GM23248 (cell line): ENCODE measurements at regions not wholly inside any gene's neighbourhood (a gene's known extent, or its start where the extent isn't known, plus 50 kb on each side); places are given as distances from the start of the nearest gene placed in this dataset.

Source experiments
- DNase-seq: peaks from one replicate; pipeline ENCODE4 v3.0.0-alpha.2; 2015
- H2AFZ ChIP-seq: fragments of 200-600 bp; sonication (generic); 2 replicates; pipeline ENCODE4 v1.6.1; 2016; ENCODE audit warnings: antibody characterized with exemption
- H3F3A ChIP-seq: fragments of 200-600 bp; sonication (generic); 2 replicates; pipeline ENCODE4 v1.6.1; 2016; ENCODE audit warnings: mild to moderate bottlenecking, antibody characterized with exemption, mixed run types; ENCODE audit not compliant: insufficient read depth
- H3K27ac ChIP-seq: fragments of 200-600 bp; sonication (generic); 2 replicates; pipeline ENCODE4 v1.5.1; 2016; ENCODE audit warnings: mild to moderate bottlenecking
- H3K27me3 ChIP-seq: fragments of 200-600 bp; sonication (generic); replicated peaks from 2 replicates; pipeline ENCODE4 v1.6.1; 2016; ENCODE audit warnings: mild to moderate bottlenecking; ENCODE audit not compliant: insufficient read depth
- H3K36me3 ChIP-seq: fragments of 200-600 bp; sonication (generic); 2 replicates; pipeline ENCODE4 v1.6.1; 2016; ENCODE audit warnings: low read depth, mild to moderate bottlenecking
- H3K4me1 ChIP-seq: fragments of 200-600 bp; sonication (generic); 2 replicates; pipeline ENCODE4 v1.6.1; 2016; ENCODE audit warnings: mild to moderate bottlenecking; ENCODE audit not compliant: insufficient read depth
- H3K4me2 ChIP-seq: fragments of 200-600 bp; sonication (generic); one replicate; pipeline ENCODE4 v1.6.1; 2016; ENCODE audit warnings: mild to moderate bottlenecking; ENCODE audit not compliant: unreplicated experiment
- H3K4me3 ChIP-seq: fragments of 200-600 bp; sonication (generic); 2 replicates; pipeline ENCODE4 v1.5.1; 2016; ENCODE audit warnings: mild to moderate bottlenecking
- H3K79me2 ChIP-seq: fragments of 200-600 bp; sonication (generic); 2 replicates; pipeline ENCODE4 v1.6.1; 2016; ENCODE audit warnings: mild to moderate bottlenecking; ENCODE audit not compliant: insufficient read depth
- H3K9ac ChIP-seq: fragments of 200-600 bp; sonication (generic); 2 replicates; pipeline ENCODE4 v1.6.1; 2016; ENCODE audit warnings: mild to moderate bottlenecking
- H3K9me2 ChIP-seq: fragments of 200-600 bp; sonication (generic); 2 replicates; pipeline ENCODE4 v1.6.1; 2016; ENCODE audit warnings: mixed run types, mild to moderate bottlenecking, moderate library complexity; ENCODE audit not compliant: insufficient read depth
- H3K9me3 ChIP-seq: fragments of 200-600 bp; sonication (generic); one replicate; pipeline ENCODE4 v1.6.1; 2017; ENCODE audit warnings: low read depth
- H4K20me1 ChIP-seq: fragments of 200-600 bp; sonication (generic); 2 replicates; pipeline ENCODE4 v1.6.0; 2016; ENCODE audit not compliant: insufficient read depth
- EZH2 ChIP-seq: fragments of 200-600 bp; sonication (generic); IDR thresholded peaks from 2 replicates; pipeline ENCODE4 v1.6.1; 2018; ENCODE audit warnings: antibody characterized with exemption, mild to moderate bottlenecking; ENCODE audit not compliant: insufficient read depth, poor library complexity, severe bottlenecking
- EZH2phosphoT487 ChIP-seq: fragments of 200-600 bp; sonication (generic); IDR thresholded peaks from 2 replicates; pipeline ENCODE4 v1.6.1; 2018; ENCODE audit warnings: antibody characterized with exemption, moderate library complexity, mild to moderate bottlenecking, low read depth; ENCODE audit not compliant: insufficient read depth
- WGBS, 2 experiments: methylation state at CpG; one replicate each; pipeline ENCODE4 v1.1.6; 2015 to 2017; ENCODE audit warnings: low lambda C conversion rate in 2 of 2, low coverage in 1 of 2; ENCODE audit errors: missing lambda C conversion rate in 2 of 2; 5-methylcytosine and 5-hydroxymethylcytosine counted together
- in situ Hi-C: fragments of 300-500 bp; cut with MboI; formaldehyde crosslinking; loops from 2 replicates; pipeline ENCODE4 v1.15.0; 2020

GRCh38 chr1:106249365-106249764, 807.1 kb upstream of the PRMT6 start:
- in situ Hi-C loops: no loop called here
- no peak overlapping the region for H3K4me3 ChIP-seq

GRCh38 chr1:106249810-106250209, 806.7 kb upstream of the PRMT6 start:
- 26 to 29% methylated on average over 5 of the region's 5 CpGs for WGBS, 2 experiments
- DNase-seq: no peak
- TF ChIP-seq EZH2phosphoT487 (no peak), EZH2 (no peak)

More at GRCh38 chr1:106249365-106249764, 807.1 kb upstream of the PRMT6 start:
- H3K27ac ChIP-seq: no peak overlapping the region
- no peaks in the 10 kb centered on the region for H3K9me3 ChIP-seq
- H3K27me3 ChIP-seq: no peaks in the 10 kb centered on the region
- no peaks in the 10 kb centered on the region for H3K4me1 ChIP-seq
- H3K79me2 ChIP-seq: no peaks in the 10 kb centered on the region
- H4K20me1 ChIP-seq: no peaks in the 10 kb centered on the region
- no peak overlapping the region for H3K9ac ChIP-seq
- H3K36me3 ChIP-seq: no peaks in the 10 kb centered on the region
- H3K4me2 ChIP-seq: no peak overlapping the region
- H2AFZ ChIP-seq: no peak overlapping the region
- no peaks in the 10 kb centered on the region for H3K9me2 ChIP-seq
- no peak for DNase-seq
- H3F3A ChIP-seq: no peaks in the 10 kb centered on the region
- TF ChIP-seq EZH2: no peak
- no peak for TF ChIP-seq EZH2phosphoT487

GRCh38 chr1:106254748-106255147, 801.7 kb upstream of the PRMT6 start:
- H3K79me2 ChIP-seq: no peaks in the 10 kb centered on the region
- peak; percentile 7 for DNase-seq
- in situ Hi-C loops: no loop called here
- WGBS, 2 experiments: 0 to 23% methylated on average over 1 of the region's 1 CpG
- H3F3A ChIP-seq: no peaks in the 10 kb centered on the region
- H4K20me1 ChIP-seq: no peaks in the 10 kb centered on the region
- no peaks in the 10 kb centered on the region for H3K9me3 ChIP-seq
- H3K9me2 ChIP-seq: no peaks in the 10 kb centered on the region
- H3K9ac ChIP-seq: no peak overlapping the region
- TF ChIP-seq EZH2 (no peak), EZH2phosphoT487 (no peak)
- no peak overlapping the region for H3K4me3 ChIP-seq
- no peak overlapping the region for H2AFZ ChIP-seq
- H3K36me3 ChIP-seq: no peaks in the 10 kb centered on the region
- no peaks in the 10 kb centered on the region for H3K4me1 ChIP-seq
- no peak overlapping the region for H3K4me2 ChIP-seq
- H3K27ac ChIP-seq: no peak overlapping the region
- no peaks in the 10 kb centered on the region for H3K27me3 ChIP-seq

More at GRCh38 chr1:106249810-106250209, 806.7 kb upstream of the PRMT6 start:
- no peaks in the 10 kb centered on the region for H4K20me1 ChIP-seq
- no peak overlapping the region for H2AFZ ChIP-seq
- H3K9me2 ChIP-seq: no peaks in the 10 kb centered on the region
- no peaks in the 10 kb centered on the region for H3K27me3 ChIP-seq
- no peak overlapping the region for H3K4me2 ChIP-seq
- H3K9ac ChIP-seq: no peak overlapping the region
- no peaks in the 10 kb centered on the region for H3K79me2 ChIP-seq
- H3K9me3 ChIP-seq: no peaks in the 10 kb centered on the region
- H3K4me1 ChIP-seq: no peaks in the 10 kb centered on the region
- in situ Hi-C loops: no loop called here
- no peaks in the 10 kb centered on the region for H3K36me3 ChIP-seq
- H3K4me3 ChIP-seq: no peak overlapping the region
- H3K27ac ChIP-seq: no peak overlapping the region
- H3F3A ChIP-seq: no peaks in the 10 kb centered on the region

- no peak overlapping the region for H2AFZ ChIP-seq
- TF ChIP-seq EZH2: no peak
- TF ChIP-seq EZH2phosphoT487: no peak
- in situ Hi-C loops: no loop called here
Measured at GRCh38 chr1:106266786-106267185, 789.7 kb upstream of the PRMT6 start.

GRCh38 chr1:106268070-106268469, 788.4 kb upstream of the PRMT6 start:
- Histone ChIP-seq H3K79me2 (no peaks in the 10 kb centered on the region), H3K27me3 (no peaks in the 10 kb centered on the region), H4K20me1 (no peaks in the 10 kb centered on the region), H3K9me3 (no peaks in the 10 kb centered on the region), H3K4me3 (no peak overlapping the region), H3K9ac (no peak overlapping the region), H3K9me2 (no peaks in the 10 kb centered on the region; the same call in 1 of the 2 replicates), H3F3A (no peaks in the 10 kb centered on the region), H3K27ac (no peak overlapping the region), H2AFZ (no peak overlapping the region), H3K4me2 (no peak overlapping the region), H3K36me3 (no peaks in the 10 kb centered on the region), H3K4me1 (no peaks in the 10 kb centered on the region)
- peak; percentile 29 for DNase-seq
- in situ Hi-C loops: no loop called here
- TF ChIP-seq EZH2phosphoT487 (no peak), EZH2 (no peak)
- 4 to 8% methylated on average over 5 of the region's 5 CpGs for WGBS, 2 experiments

More at GRCh38 chr1:106266786-106267185, 789.7 kb upstream of the PRMT6 start:
- peak; percentile 12 for DNase-seq
- Histone ChIP-seq H3K4me2 (no peak overlapping the region), H3K9me2 (no peaks in the 10 kb centered on the region), H3K9me3 (no peaks in the 10 kb centered on the region), H4K20me1 (no peaks in the 10 kb centered on the region), H3K27me3 (no peaks in the 10 kb centered on the region), H3K36me3 (no peaks in the 10 kb centered on the region), H3F3A (no peaks in the 10 kb centered on the region), H3K4me3 (no peak overlapping the region), H3K79me2 (no peaks in the 10 kb centered on the region), H3K9ac (no peak overlapping the region), H3K27ac (no peak overlapping the region), H3K4me1 (no peaks in the 10 kb centered on the region)
- WGBS, 2 experiments: 2 to 3% methylated on average over 3 of the region's 3 CpGs
